HepG2 (cell line): ENCODE measurements at regions not wholly inside any gene's neighbourhood (a gene's known extent, or its start where the extent isn't known, plus 50 kb on each side); places are given as distances from the start of the nearest gene placed in this dataset.

Source experiments
- ATAC-seq: fragments of 200-7000 bp; cut with Tn5 transposase; 3 replicates; pipeline ENCODE4 v1.9.1; 2020; ENCODE audit warnings: mild to moderate bottlenecking, moderate library complexity
- BruUV-seq: library from RNA; stranded (reverse); fragments of 400-500 nt; replicated peaks from 2 replicates; lab custom pipeline; 2021; lab: Mats Ljungman, UMichigan
- CTCF ChIA-PET: fragments of 300-600 bp; formaldehyde crosslinking; extraction: SDS; loops from one replicate; lab custom pipeline; 2021; ENCODE audit warnings: low total read pairs, inconsistent platforms, low intra/inter-chr PET ratio; lab: Yijun Ruan, JAX
- POLR2A ChIA-PET: fragments of 350-600 bp; sonication (Branson Sonifier 250); formaldehyde crosslinking; loops from one replicate; lab custom pipeline; 2020; ENCODE audit warnings: antibody characterized with exemption, inconsistent platforms; lab: Yijun Ruan, JAX
- DNase-seq: peaks from one replicate; pipeline ENCODE4 v3.0.0-alpha.2; 2015; ENCODE audit warnings: low spot score
- FAIRE-seq: peaks from 3 replicates; lab custom pipeline; 2011; peaks lifted over from hg19 to GRCh38; lab: Jason Lieb, UNC
- H2AFZ ChIP-seq: one replicate; pipeline ENCODE4 v1.6.1; 2011; ENCODE audit warnings: low read length, inconsistent platforms
- H3K27ac ChIP-seq: fragments of 300-600 bp; 3 replicates; pipeline ENCODE4 v1.8.0; 2011; ENCODE audit warnings: mixed run types, mild to moderate bottlenecking, mixed read lengths, low read length, inconsistent platforms; ENCODE audit not compliant: insufficient read depth; ENCODE audit errors: extremely low read length
- H3K27me3 ChIP-seq, 2 experiments: fragments of 200-600 bp in 1 of 2; 2 replicates in 1 of 2; 3 replicates in 1 of 2; pipeline versions ENCODE4 v1.6.0 to v1.8.0; 2011; ENCODE audit warnings: low read length in 2 of 2, mild to moderate bottlenecking in 2 of 2, moderate library complexity in 2 of 2, inconsistent platforms in 1 of 2; ENCODE audit not compliant: insufficient read depth in 2 of 2, control insufficient read depth in 1 of 2
- H3K36me3 ChIP-seq, 2 experiments: fragments of 200-600 bp in 1 of 2; replicated peaks in 1 of 2; 2 replicates in 1 of 2; 3 replicates in 1 of 2; pipeline versions ENCODE4 v1.5.1 to v1.8.0; 2011; ENCODE audit warnings: low read length in 2 of 2, inconsistent platforms in 1 of 2; ENCODE audit not compliant: insufficient read depth in 2 of 2, control insufficient read depth in 1 of 2
- H3K4me1 ChIP-seq: 2 replicates; pipeline ENCODE4 v1.5.1; 2012; ENCODE audit warnings: low read length, inconsistent platforms; ENCODE audit not compliant: insufficient read depth
- H3K4me2 ChIP-seq: 2 replicates; pipeline ENCODE4 v1.6.0; 2011; ENCODE audit warnings: low read depth, low read length, inconsistent platforms
- H3K4me3 ChIP-seq, 3 experiments: fragments of 200-600 bp in 1 of 3; sonication (generic), shearing (Covaris generic) in 1 of 3; replicated peaks in 1 of 3; 2 replicates each; pipeline ENCODE4 v1.5.1; 2011 to 2016; ENCODE audit warnings: low read length in 3 of 3, inconsistent platforms in 2 of 3, low read depth in 2 of 3, mild to moderate bottlenecking in 2 of 3, control low read depth in 1 of 3, mixed read lengths in 1 of 3; ENCODE audit not compliant: insufficient read depth in 1 of 3
- H3K79me2 ChIP-seq: one replicate; pipeline ENCODE4 v1.6.1; 2011; ENCODE audit warnings: low read length, inconsistent platforms; ENCODE audit not compliant: insufficient read depth
- H3K9ac ChIP-seq: 2 replicates; pipeline ENCODE4 v1.6.0; 2011; ENCODE audit warnings: mild to moderate bottlenecking, low read depth, low read length, inconsistent platforms; ENCODE audit not compliant: insufficient read depth
- H3K9me3 ChIP-seq: 2 replicates; pipeline ENCODE4 v1.5.1; 2012; ENCODE audit warnings: mild to moderate bottlenecking, low read length
- H4K20me1 ChIP-seq: 2 replicates; pipeline ENCODE4 v1.6.0; 2011; ENCODE audit warnings: inconsistent platforms, mild to moderate bottlenecking, low read length, moderate library complexity; ENCODE audit not compliant: insufficient read depth
- BRD4 ChIP-seq: sonication (generic); formaldehyde crosslinking; IDR thresholded peaks from 2 replicates; pipeline ENCODE4 v1.4.0; 2020; ENCODE audit warnings: missing genetic modification reagents
- KDM6A ChIP-seq: IDR thresholded peaks from 2 replicates; pipeline ENCODE4 v1.6.1; 2016; ENCODE audit warnings: low read depth
- MIXL1 ChIP-seq: IDR thresholded peaks from 2 replicates; pipeline ENCODE4 v1.6.1; 2016
- RARA ChIP-seq: IDR thresholded peaks from 2 replicates; pipeline ENCODE4 v1.6.1; 2016; ENCODE audit warnings: missing genetic modification reagents, missing compliant biosample characterization
- SNAPC2 ChIP-seq: sonication (generic); formaldehyde crosslinking; IDR thresholded peaks from 2 replicates; pipeline ENCODE4 v1.8.1; 2022; ENCODE audit warnings: mild to moderate bottlenecking, missing genetic modification reagents
- TBL1XR1 ChIP-seq: fragments of 150-350 bp; IDR thresholded peaks from 2 replicates; pipeline ENCODE4 v1.6.1; 2014; ENCODE audit warnings: borderline replicate concordance, low read length; ENCODE audit not compliant: partially characterized antibody
- TMF1 ChIP-seq: sonication (generic); formaldehyde crosslinking; IDR thresholded peaks from 2 replicates; pipeline ENCODE4 v1.8.1; 2022; ENCODE audit warnings: low read depth, missing genetic modification reagents
- ZNF484 ChIP-seq: sonication (generic); formaldehyde crosslinking; IDR thresholded peaks from 2 replicates; pipeline ENCODE4 v1.5.1; 2020; ENCODE audit warnings: mild to moderate bottlenecking, low read depth, missing genetic modification reagents, borderline replicate concordance
- ZNF644 ChIP-seq: IDR thresholded peaks from 2 replicates; pipeline ENCODE4 v1.6.1; 2016; ENCODE audit warnings: low read depth
- WGBS: methylation state at CpG from one replicate; pipeline ENCODE4 v1.1.6; 2017; ENCODE audit warnings: low lambda C conversion rate; 5-methylcytosine and 5-hydroxymethylcytosine counted together
- in situ Hi-C: cut with HindIII; loops from 2 replicates; pipeline ENCODE4 v1.10.0; 2017; ENCODE audit warnings: low pct_unique_long_range_greater_than_20kb; ENCODE audit not compliant: extremely low pct_ligation_motif_present
- intact Hi-C: fragments of 100-400 bp; cut with micrococcal nuclease; formaldehyde crosslinking; loops from one replicate; pipeline ENCODE4 v1.10.0; 2022; ENCODE audit not compliant: unreplicated experiment
- TF ChIP-seq, protein P1 (sequence below): IDR thresholded peaks from 2 replicates; pipeline ENCODE4 v1.6.1; 2016; ENCODE audit warnings: missing compliant biosample characterization, missing genetic modification reagents, borderline replicate concordance
- TF ChIP-seq, protein P2 (sequence below), 2 experiments: sonication (generic) in 1 of 2; formaldehyde crosslinking in 1 of 2; IDR thresholded peaks; 2 replicates each; pipeline versions ENCODE4 v1.5.1 to v1.6.1; 2011 to 2020; ENCODE audit warnings: borderline replicate concordance in 1 of 2, low read depth in 1 of 2, low read length in 1 of 2, mild to moderate bottlenecking in 1 of 2, missing genetic modification reagents in 1 of 2, moderate library complexity in 1 of 2
- TF ChIP-seq, protein P3 (sequence below): sonication (generic); formaldehyde crosslinking; conservative IDR thresholded peaks from 2 replicates; pipeline ENCODE4 v1.4.0; 2020; ENCODE audit warnings: missing genetic modification reagents
- TF ChIP-seq, protein P4 (sequence below): sonication (generic); formaldehyde crosslinking; conservative IDR thresholded peaks from 2 replicates; pipeline ENCODE4 v1.8.0; 2022; ENCODE audit warnings: low read depth, missing genetic modification reagents

DNA sequence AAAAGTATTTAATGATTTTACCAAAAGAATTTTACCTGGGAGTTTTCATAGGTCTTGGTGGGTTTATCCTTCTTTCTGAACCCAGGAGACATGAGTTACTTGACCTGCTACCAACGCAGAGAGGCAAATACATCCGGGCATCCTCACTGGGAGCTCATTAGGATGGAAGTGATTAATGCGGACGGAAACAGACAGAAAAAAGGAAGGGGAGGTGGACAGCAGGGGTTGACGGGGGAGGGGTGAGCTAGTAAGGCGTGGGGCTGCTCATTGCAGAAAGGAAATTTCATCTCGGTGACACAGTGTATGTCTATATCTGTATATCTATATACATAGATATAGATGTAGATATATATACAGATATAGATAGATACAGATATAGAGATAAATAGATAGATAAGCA, 408.2 kb upstream of the ADARB2 start (continued):
- TF ChIP-seq TBL1XR1 (no peak), ZNF484 (no peak), MIXL1 (CRISPR knock-in tag) (no peak)
- TF ChIP-seq, protein P1, sequence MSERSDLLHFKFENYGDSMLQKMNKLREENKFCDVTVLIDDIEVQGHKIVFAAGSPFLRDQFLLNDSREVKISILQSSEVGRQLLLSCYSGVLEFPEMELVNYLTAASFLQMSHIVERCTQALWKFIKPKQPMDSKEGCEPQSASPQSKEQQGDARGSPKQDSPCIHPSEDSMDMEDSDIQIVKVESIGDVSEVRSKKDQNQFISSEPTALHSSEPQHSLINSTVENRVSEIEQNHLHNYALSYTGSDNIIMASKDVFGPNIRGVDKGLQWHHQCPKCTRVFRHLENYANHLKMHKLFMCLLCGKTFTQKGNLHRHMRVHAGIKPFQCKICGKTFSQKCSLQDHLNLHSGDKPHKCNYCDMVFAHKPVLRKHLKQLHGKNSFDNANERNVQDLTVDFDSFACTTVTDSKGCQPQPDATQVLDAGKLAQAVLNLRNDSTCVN, result no peak
- TF ChIP-seq, protein P2, sequence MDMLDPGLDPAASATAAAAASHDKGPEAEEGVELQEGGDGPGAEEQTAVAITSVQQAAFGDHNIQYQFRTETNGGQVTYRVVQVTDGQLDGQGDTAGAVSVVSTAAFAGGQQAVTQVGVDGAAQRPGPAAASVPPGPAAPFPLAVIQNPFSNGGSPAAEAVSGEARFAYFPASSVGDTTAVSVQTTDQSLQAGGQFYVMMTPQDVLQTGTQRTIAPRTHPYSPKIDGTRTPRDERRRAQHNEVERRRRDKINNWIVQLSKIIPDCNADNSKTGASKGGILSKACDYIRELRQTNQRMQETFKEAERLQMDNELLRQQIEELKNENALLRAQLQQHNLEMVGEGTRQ (IDR thresholded peaks at IDR 0.05; ENCODE audit: low read depth, low read length), result no peak
- TF ChIP-seq, protein P2 (CRISPR knock-in tag; IDR thresholded peaks at IDR 0.05; ENCODE audit: borderline replicate concordance), result no peak

DNA sequence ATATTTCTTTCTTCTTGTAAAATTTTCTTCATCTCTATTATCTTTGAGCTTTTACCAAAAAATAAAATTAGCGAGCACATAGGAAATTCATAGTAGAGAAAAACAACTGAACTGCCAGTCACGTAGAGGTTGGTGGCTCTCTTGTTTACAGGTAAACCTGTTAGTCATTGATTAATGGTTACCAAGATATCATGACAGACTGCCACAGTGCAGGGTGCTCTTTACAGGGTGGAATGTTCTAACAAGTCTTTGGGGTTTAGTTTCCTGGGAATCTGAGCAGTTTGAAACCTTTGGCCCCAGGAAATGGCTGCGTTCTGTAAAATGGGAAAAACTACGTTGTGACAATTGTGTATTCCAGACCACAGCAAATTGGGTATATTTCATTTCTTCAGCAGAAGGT, 407.3 kb upstream of the ADARB2 start:
- POLR2A ChIA-PET, result no interaction called here
- Histone ChIP-seq H3K27ac (no peak overlapping the region), H3K9ac (no peak overlapping the region), H3K4me1 (no peaks in the 10 kb centered on the region), H3K4me2 (no peak overlapping the region), H3K4me3 (no peak overlapping the region), H2AFZ (no peak overlapping the region), H3K9me3 (no peaks in the 10 kb centered on the region), H3K79me2 (no peaks in the 10 kb centered on the region), H3K27me3 (no peaks in the 10 kb centered on the region; a peak in 1 of 5 replicates), H4K20me1 (no peaks in the 10 kb centered on the region), H3K36me3 (no peaks in the 10 kb centered on the region)
- BruUV-seq, result no TSS peak
- intact Hi-C loops (no loop called here), in situ Hi-C loops (no loop called here)
- CTCF ChIA-PET, result no interaction called here
- no peak for DNase-seq
- TF ChIP-seq TMF1 (CRISPR knock-in tag) (no peak), SNAPC2 (CRISPR knock-in tag) (no peak), KDM6A (no peak), ZNF644 (CRISPR knock-in tag) (no peak), RARA (no peak), BRD4 (CRISPR knock-in tag) (no peak)
- TF ChIP-seq, protein P3, sequence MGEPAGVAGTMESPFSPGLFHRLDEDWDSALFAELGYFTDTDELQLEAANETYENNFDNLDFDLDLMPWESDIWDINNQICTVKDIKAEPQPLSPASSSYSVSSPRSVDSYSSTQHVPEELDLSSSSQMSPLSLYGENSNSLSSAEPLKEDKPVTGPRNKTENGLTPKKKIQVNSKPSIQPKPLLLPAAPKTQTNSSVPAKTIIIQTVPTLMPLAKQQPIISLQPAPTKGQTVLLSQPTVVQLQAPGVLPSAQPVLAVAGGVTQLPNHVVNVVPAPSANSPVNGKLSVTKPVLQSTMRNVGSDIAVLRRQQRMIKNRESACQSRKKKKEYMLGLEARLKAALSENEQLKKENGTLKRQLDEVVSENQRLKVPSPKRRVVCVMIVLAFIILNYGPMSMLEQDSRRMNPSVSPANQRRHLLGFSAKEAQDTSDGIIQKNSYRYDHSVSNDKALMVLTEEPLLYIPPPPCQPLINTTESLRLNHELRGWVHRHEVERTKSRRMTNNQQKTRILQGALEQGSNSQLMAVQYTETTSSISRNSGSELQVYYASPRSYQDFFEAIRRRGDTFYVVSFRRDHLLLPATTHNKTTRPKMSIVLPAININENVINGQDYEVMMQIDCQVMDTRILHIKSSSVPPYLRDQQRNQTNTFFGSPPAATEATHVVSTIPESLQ, result no peak
- TF ChIP-seq, protein P4, sequence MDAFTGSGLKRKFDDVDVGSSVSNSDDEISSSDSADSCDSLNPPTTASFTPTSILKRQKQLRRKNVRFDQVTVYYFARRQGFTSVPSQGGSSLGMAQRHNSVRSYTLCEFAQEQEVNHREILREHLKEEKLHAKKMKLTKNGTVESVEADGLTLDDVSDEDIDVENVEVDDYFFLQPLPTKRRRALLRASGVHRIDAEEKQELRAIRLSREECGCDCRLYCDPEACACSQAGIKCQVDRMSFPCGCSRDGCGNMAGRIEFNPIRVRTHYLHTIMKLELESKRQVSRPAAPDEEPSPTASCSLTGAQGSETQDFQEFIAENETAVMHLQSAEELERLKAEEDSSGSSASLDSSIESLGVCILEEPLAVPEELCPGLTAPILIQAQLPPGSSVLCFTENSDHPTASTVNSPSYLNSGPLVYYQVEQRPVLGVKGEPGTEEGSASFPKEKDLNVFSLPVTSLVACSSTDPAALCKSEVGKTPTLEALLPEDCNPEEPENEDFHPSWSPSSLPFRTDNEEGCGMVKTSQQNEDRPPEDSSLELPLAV (CRISPR knock-in tag), result no peak
- 15% methylated on average over 4 of the region's 4 CpGs for WGBS
- ATAC-seq, result no peak
- FAIRE-seq, result no peak
